SK-N-SH (cell line): ENCODE measurements at regions not wholly inside any gene's neighbourhood (a gene's known extent, or its start where the extent isn't known, plus 50 kb on each side); places are given as distances from the start of the nearest gene placed in this dataset.

Experiments used
- CHD2 ChIP-seq: fragments of 150-350 bp; IDR thresholded peaks from 2 replicates; pipeline ENCODE4 v1.6.1; 2018; ENCODE audit warnings: low read length; ENCODE audit not compliant: partially characterized antibody
- CTCF ChIP-seq: fragments of 200-600 bp; sonication (generic); IDR thresholded peaks from 2 replicates; pipeline ENCODE4 v1.6.1; 2017; ENCODE audit warnings: antibody characterized with exemption, mild to moderate bottlenecking, moderate library complexity
- FOSL2 ChIP-seq: IDR thresholded peaks from 2 replicates; pipeline ENCODE4 v1.4.0; 2012; ENCODE audit warnings: low read depth, mild to moderate bottlenecking, moderate library complexity, borderline replicate concordance
- JUND ChIP-seq: IDR thresholded peaks from 2 replicates; pipeline ENCODE4 v1.4.0; 2012
- MAX ChIP-seq: IDR thresholded peaks from 2 replicates; pipeline ENCODE4 v1.4.0; 2012; ENCODE audit warnings: low read depth
- NFIC ChIP-seq: IDR thresholded peaks from 2 replicates; pipeline ENCODE4 v1.4.0; 2012; ENCODE audit warnings: borderline replicate concordance
- PBX3 ChIP-seq: IDR thresholded peaks from 2 replicates; pipeline ENCODE4; 2012
- POLR2AphosphoS5 ChIP-seq: IDR thresholded peaks from 2 replicates; pipeline ENCODE4 v1.6.1; 2012; ENCODE audit warnings: low read depth, low read length
- RAD21 ChIP-seq: IDR thresholded peaks from 2 replicates; pipeline ENCODE4 v1.6.1; 2012; ENCODE audit warnings: mild to moderate bottlenecking, low read length
- SIN3A ChIP-seq: IDR thresholded peaks from 2 replicates; pipeline ENCODE4 v1.6.1; 2012; ENCODE audit warnings: low read depth, mild to moderate bottlenecking, low read length, moderate library complexity, borderline replicate concordance
- TAF1 ChIP-seq: IDR thresholded peaks from 2 replicates; pipeline ENCODE4 v1.6.1; 2012; ENCODE audit warnings: low read depth, mild to moderate bottlenecking, low read length, moderate library complexity, borderline replicate concordance

GRCh38 chr3:124654470-124654845, 75.8 kb upstream of the UMPS start:
- TF ChIP-seq CTCF = no peak
- TF ChIP-seq CHD2 = no peak
- no peak for TF ChIP-seq POLR2AphosphoS5
- TF ChIP-seq TAF1 = no peak
- TF ChIP-seq JUND = no peak
- TF ChIP-seq RAD21 = no peak
- TF ChIP-seq MAX = no peak
- no peak for TF ChIP-seq PBX3
- no peak for TF ChIP-seq NFIC
- TF ChIP-seq SIN3A = no peak
- no peak for TF ChIP-seq FOSL2
